ENCODE measurements at regions not wholly inside any gene's neighbourhood (a gene's known extent, or its start where the extent isn't known, plus 50 kb on each side); places are given as distances from the start of the nearest gene placed in this dataset.

GRCh38 chr2:118706371-118706770, 141.1 kb downstream of the EN1 start:
- TF ChIP-seq POLR2A (IDR thresholded peaks at IDR 0.05): no peak
- TF ChIP-seq, protein P1, sequence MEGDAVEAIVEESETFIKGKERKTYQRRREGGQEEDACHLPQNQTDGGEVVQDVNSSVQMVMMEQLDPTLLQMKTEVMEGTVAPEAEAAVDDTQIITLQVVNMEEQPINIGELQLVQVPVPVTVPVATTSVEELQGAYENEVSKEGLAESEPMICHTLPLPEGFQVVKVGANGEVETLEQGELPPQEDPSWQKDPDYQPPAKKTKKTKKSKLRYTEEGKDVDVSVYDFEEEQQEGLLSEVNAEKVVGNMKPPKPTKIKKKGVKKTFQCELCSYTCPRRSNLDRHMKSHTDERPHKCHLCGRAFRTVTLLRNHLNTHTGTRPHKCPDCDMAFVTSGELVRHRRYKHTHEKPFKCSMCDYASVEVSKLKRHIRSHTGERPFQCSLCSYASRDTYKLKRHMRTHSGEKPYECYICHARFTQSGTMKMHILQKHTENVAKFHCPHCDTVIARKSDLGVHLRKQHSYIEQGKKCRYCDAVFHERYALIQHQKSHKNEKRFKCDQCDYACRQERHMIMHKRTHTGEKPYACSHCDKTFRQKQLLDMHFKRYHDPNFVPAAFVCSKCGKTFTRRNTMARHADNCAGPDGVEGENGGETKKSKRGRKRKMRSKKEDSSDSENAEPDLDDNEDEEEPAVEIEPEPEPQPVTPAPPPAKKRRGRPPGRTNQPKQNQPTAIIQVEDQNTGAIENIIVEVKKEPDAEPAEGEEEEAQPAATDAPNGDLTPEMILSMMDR (IDR thresholded peaks at IDR 0.05): no peak
- Histone ChIP-seq H3K27me3 (no peaks in the 10 kb centered on the region), H3K9me3 (no peaks in the 10 kb centered on the region), H3K4me1 (no peaks in the 10 kb centered on the region), H3K36me3 (no peaks in the 10 kb centered on the region), H3K4me3 (no peak overlapping the region), H3K27ac (no peak overlapping the region)
- no peak for DNase-seq
- WGBS, 2 donors: 62 to 65% methylated on average over 4 of the region's 4 CpGs
- intact Hi-C loops (cut with DNase I): no loop called here

DNA sequence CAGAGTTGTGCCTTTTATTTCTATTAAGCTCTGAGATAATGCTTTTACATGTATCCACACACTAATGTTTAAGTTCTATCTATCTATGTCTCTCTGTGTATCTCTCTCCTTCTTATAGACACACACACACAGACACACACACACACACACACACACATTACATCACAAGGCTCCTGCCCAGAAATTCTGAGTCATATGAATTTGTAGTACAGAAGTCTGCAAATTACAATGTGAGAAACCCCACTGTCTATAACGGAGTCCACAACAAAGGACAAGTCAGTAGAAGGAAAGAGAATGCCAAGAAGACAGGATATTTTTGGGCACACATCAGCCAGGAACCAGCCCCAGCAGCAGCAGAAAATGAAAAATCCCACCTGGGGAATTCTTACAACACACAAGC, 142.4 kb downstream of the EN1 start:
- H3K27me3 ChIP-seq: no peaks in the 10 kb centered on the region
- H3K36me3 ChIP-seq: no peaks in the 10 kb centered on the region
- no peaks in the 10 kb centered on the region for H3K9me3 ChIP-seq
- no peaks in the 10 kb centered on the region for H3K4me1 ChIP-seq
- H3K27ac ChIP-seq: no peak overlapping the region
- 44 to 50% methylated on average over 1 of the region's 1 CpG for WGBS, 2 donors
- no peak for DNase-seq
- H3K4me3 ChIP-seq: no peak overlapping the region
- intact Hi-C loops (cut with DNase I): no loop called here
- TF ChIP-seq POLR2A (IDR thresholded peaks at IDR 0.05): no peak
- TF ChIP-seq, protein P1 (IDR thresholded peaks at IDR 0.05): no peak

DNA sequence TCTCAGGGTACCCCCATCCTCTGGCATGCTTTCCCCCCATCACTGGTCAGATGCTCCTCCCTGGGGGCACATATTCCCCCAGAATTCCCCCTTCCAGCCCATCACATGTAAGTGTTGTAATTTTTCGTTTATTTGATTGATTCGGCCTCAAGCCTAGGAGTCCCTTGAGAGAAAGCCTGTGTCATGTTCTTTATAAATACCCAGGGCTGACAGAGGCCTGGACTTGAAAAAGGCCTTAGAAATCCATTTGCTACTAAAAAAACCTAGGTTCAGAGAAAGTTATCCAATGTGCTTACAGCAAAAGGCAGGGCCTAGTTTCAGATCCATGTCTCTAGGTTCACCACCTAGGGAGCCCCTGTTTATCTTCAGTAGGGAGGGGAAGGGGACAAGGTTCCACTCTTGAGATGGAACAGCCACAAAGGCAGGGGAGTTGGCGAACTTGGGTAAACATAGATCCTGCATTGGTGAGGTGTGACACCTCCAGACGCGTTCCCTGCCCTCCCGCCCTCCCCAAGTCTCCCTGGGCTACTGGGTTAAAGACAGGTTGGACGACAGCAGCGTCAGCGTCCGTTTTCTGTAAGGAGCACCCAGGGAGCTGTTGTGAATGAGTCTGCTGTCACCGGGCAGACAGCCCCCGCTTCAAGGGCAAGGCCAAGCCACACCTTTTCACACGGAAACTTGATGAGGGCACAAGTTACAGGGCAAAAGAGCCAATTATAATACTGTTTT, 147.8 kb downstream of the EN1 start:
- Histone ChIP-seq H3K4me3 (no peak overlapping the region), H3K9me3 (no peaks in the 10 kb centered on the region), H3K36me3 (no peaks in the 10 kb centered on the region), H3K27me3 (no peaks in the 10 kb centered on the region), H3K4me1 (no peaks in the 10 kb centered on the region), H3K27ac (no peak overlapping the region)
- TF ChIP-seq, protein P1 (IDR thresholded peaks at IDR 0.05): no peak
- no peak for TF ChIP-seq POLR2A (IDR thresholded peaks at IDR 0.05)
- intact Hi-C loops (cut with DNase I): no loop called here
- 38 to 39% methylated on average over 3 to 10 of the region's 13 CpGs for WGBS, 2 donors
- no peak for DNase-seq

- no peaks in the 10 kb centered on the region for H3K27me3 ChIP-seq
- no peaks in the 10 kb centered on the region for H3K4me1 ChIP-seq
- no peak overlapping the region for H3K27ac ChIP-seq
- intact Hi-C loops (cut with DNase I): no loop called here
- TF ChIP-seq, protein P1 (IDR thresholded peaks at IDR 0.05): no peak
- TF ChIP-seq POLR2A (IDR thresholded peaks at IDR 0.05): no peak
- no peak overlapping the region for H3K4me3 ChIP-seq
- no peaks in the 10 kb centered on the region for H3K9me3 ChIP-seq
- no peak for DNase-seq
- WGBS, 2 donors: 55 to 61% methylated on average over 4 to 6 of the region's 6 CpGs
- H3K36me3 ChIP-seq: no peaks in the 10 kb centered on the region
Measured at GRCh38 chr2:118698564-118698963, 148.9 kb downstream of the EN1 start.

- Histone ChIP-seq H3K27ac (no peak overlapping the region), H3K4me3 (no peak overlapping the region), H3K36me3 (no peaks in the 10 kb centered on the region), H3K27me3 (no peaks in the 10 kb centered on the region), H3K9me3 (no peaks in the 10 kb centered on the region), H3K4me1 (no peaks in the 10 kb centered on the region)
- no peak for DNase-seq
- intact Hi-C loops (cut with DNase I): no loop called here
- TF ChIP-seq, protein P1 (IDR thresholded peaks at IDR 0.05): no peak
- no peak for TF ChIP-seq POLR2A (IDR thresholded peaks at IDR 0.05)
Measured at GRCh38 chr2:118697781-118698180, 149.7 kb downstream of the EN1 start.

Data from esophagus squamous epithelium (tissue), 5 donors.